ENCODE measurements at regions not wholly inside any gene's neighbourhood (a gene's known extent, or its start where the extent isn't known, plus 50 kb on each side); places are given as distances from the start of the nearest gene placed in this dataset.

GRCh38 chr9:28215536-28216299, 642.4 kb upstream of the C9orf72 start:
- H3K27me3 ChIP-seq (replicated peaks in 1 of 2; ENCODE audit: control insufficient read depth in 2 of 2, extremely low read depth in 1 of 2, insufficient read depth in 2 of 2, low read length in 1 of 2): no peaks in the 10 kb centered on the region
- no peaks in the 10 kb centered on the region for H3K36me3 ChIP-seq (ENCODE audit: control insufficient read depth in 2 of 2, extremely low read depth in 1 of 2, insufficient read depth in 1 of 2, low read length in 1 of 2)
- DNase-seq (no peak), ATAC-seq (replicated peaks in 1 of 4) (no peak)
- H3K4me1 Mint-ChIP-seq: no peaks in the 10 kb centered on the region
- CTCF ChIA-PET: no interaction called here
- no peaks in the 10 kb centered on the region for H3K9me3 ChIP-seq
- no peak overlapping the region for H3K4me3 ChIP-seq (ENCODE audit: control insufficient read depth in 1 of 2, extremely low read depth in 1 of 2, low read length in 1 of 2)
- peaks cover 0 to 4% (median 0%) of the 10 kb centered on the region in 3 donors for H3K9me3 Mint-ChIP-seq
- no peak overlapping the region for H3K27ac ChIP-seq (ENCODE audit: low read length)
- no CpG with 5 or more reads among the region's 5 CpGs for WGBS (ENCODE audit: insufficient coverage)
- no peaks in the 10 kb centered on the region for H3K4me1 ChIP-seq (ENCODE audit: control insufficient read depth in 1 of 2, extremely low read depth in 1 of 2, insufficient read depth in 2 of 2, low read length in 2 of 2)
- no peaks in the 10 kb centered on the region for H3K36me3 Mint-ChIP-seq
- H3K27me3 Mint-ChIP-seq: no peaks in the 10 kb centered on the region
- no peak overlapping the region for H3K27ac Mint-ChIP-seq
- H3K4me3 Mint-ChIP-seq: no peak overlapping the region
- POLR2A ChIA-PET: interaction anchor here in 1 of 2 donors (0.6 kb wide), 1 partner anchor 276 kb away, joined by 3 read pairs; no protein-coding TSS in a partner anchor

- Histone ChIP-seq H3K4me3 (ENCODE audit: control insufficient read depth in 1 of 2, extremely low read depth in 1 of 2, low read length in 1 of 2) (no peak overlapping the region), H3K4me1 (ENCODE audit: control insufficient read depth in 1 of 2, extremely low read depth in 1 of 2, insufficient read depth in 2 of 2, low read length in 2 of 2) (no peaks in the 10 kb centered on the region), H3K27me3 (replicated peaks in 1 of 2; ENCODE audit: control insufficient read depth in 2 of 2, extremely low read depth in 1 of 2, insufficient read depth in 2 of 2, low read length in 1 of 2) (no peaks in the 10 kb centered on the region), H3K27ac (ENCODE audit: low read length) (no peak overlapping the region), H3K36me3 (ENCODE audit: control insufficient read depth in 2 of 2, extremely low read depth in 1 of 2, insufficient read depth in 1 of 2, low read length in 1 of 2) (no peaks in the 10 kb centered on the region), H3K9me3 (no peaks in the 10 kb centered on the region)
- H3K27ac Mint-ChIP-seq: no peak overlapping the region
- ChIA-PET CTCF (no interaction called here), POLR2A (no interaction called here)
- no peaks in the 10 kb centered on the region for H3K27me3 Mint-ChIP-seq
- no CpG with 5 or more reads among the region's 1 CpG for WGBS (ENCODE audit: insufficient coverage)
- H3K9me3 Mint-ChIP-seq: peaks cover 5 to 16% (median 12%) of the 10 kb centered on the region in 3 donors
- no peak overlapping the region for H3K4me3 Mint-ChIP-seq
- H3K36me3 Mint-ChIP-seq: no peaks in the 10 kb centered on the region
- DNase-seq (no peak), ATAC-seq (replicated peaks in 1 of 4) (no peak)
- no peaks in the 10 kb centered on the region for H3K4me1 Mint-ChIP-seq
These were observed 659.4 kb upstream of the C9orf72 start for GRCh38 chr9:28232686-28233085.

- Mint-ChIP-seq H3K9me3 (peaks cover 10 to 28% (median 17%) of the 10 kb centered on the region in 3 donors), H3K27ac (no peak overlapping the region), H3K27me3 (no peaks in the 10 kb centered on the region), H3K4me3 (no peak overlapping the region), H3K36me3 (no peaks in the 10 kb centered on the region), H3K4me1 (no peaks in the 10 kb centered on the region)
- Histone ChIP-seq H3K36me3 (ENCODE audit: control insufficient read depth in 2 of 2, extremely low read depth in 1 of 2, insufficient read depth in 1 of 2, low read length in 1 of 2) (no peaks in the 10 kb centered on the region), H3K27me3 (replicated peaks in 1 of 2; ENCODE audit: control insufficient read depth in 2 of 2, extremely low read depth in 1 of 2, insufficient read depth in 2 of 2, low read length in 1 of 2) (no peaks in the 10 kb centered on the region), H3K9me3 (no peaks in the 10 kb centered on the region), H3K27ac (ENCODE audit: low read length) (no peak overlapping the region), H3K4me1 (ENCODE audit: control insufficient read depth in 1 of 2, extremely low read depth in 1 of 2, insufficient read depth in 2 of 2, low read length in 2 of 2) (no peaks in the 10 kb centered on the region), H3K4me3 (ENCODE audit: control insufficient read depth in 1 of 2, extremely low read depth in 1 of 2, low read length in 1 of 2) (no peak overlapping the region)
- POLR2A ChIA-PET: interaction anchor here in 1 of 2 donors (0.6 kb wide), 1 partner anchor 95 kb away, joined by 3 read pairs; no protein-coding TSS in a partner anchor
- ATAC-seq (replicated peaks in 1 of 4) (no peak), DNase-seq (no peak)
- 46% methylated on average over 4 of the region's 6 CpGs for WGBS (ENCODE audit: insufficient coverage)
- CTCF ChIA-PET: no interaction called here
These were observed 661.0 kb upstream of the C9orf72 start for GRCh38 chr9:28234133-28234893.

GRCh38 chr9:28234894-28235277, 661.6 kb upstream of the C9orf72 start:
- Histone ChIP-seq H3K27ac (ENCODE audit: low read length) (no peak overlapping the region), H3K27me3 (replicated peaks in 1 of 2; ENCODE audit: control insufficient read depth in 2 of 2, extremely low read depth in 1 of 2, insufficient read depth in 2 of 2, low read length in 1 of 2) (no peaks in the 10 kb centered on the region), H3K36me3 (ENCODE audit: control insufficient read depth in 2 of 2, extremely low read depth in 1 of 2, insufficient read depth in 1 of 2, low read length in 1 of 2) (no peaks in the 10 kb centered on the region), H3K4me1 (ENCODE audit: control insufficient read depth in 1 of 2, extremely low read depth in 1 of 2, insufficient read depth in 2 of 2, low read length in 2 of 2) (no peaks in the 10 kb centered on the region), H3K9me3 (no peaks in the 10 kb centered on the region), H3K4me3 (ENCODE audit: control insufficient read depth in 1 of 2, extremely low read depth in 1 of 2, low read length in 1 of 2) (no peak overlapping the region)
- Mint-ChIP-seq H3K9me3 (peaks cover 10 to 30% (median 17%) of the 10 kb centered on the region in 3 donors), H3K27me3 (no peaks in the 10 kb centered on the region), H3K4me3 (no peak overlapping the region), H3K4me1 (no peaks in the 10 kb centered on the region), H3K27ac (no peak overlapping the region), H3K36me3 (no peaks in the 10 kb centered on the region)
- WGBS (ENCODE audit: insufficient coverage): no CpG with 5 or more reads among the region's 1 CpG
- CTCF ChIA-PET: no interaction called here
- DNase-seq: no peak
- no peak for ATAC-seq (replicated peaks in 1 of 4)
- POLR2A ChIA-PET: no interaction called here

- WGBS (ENCODE audit: insufficient coverage): no CpG with 5 or more reads among the region's 2 CpGs
- Mint-ChIP-seq H3K27ac (no peak overlapping the region), H3K4me1 (no peaks in the 10 kb centered on the region), H3K27me3 (no peaks in the 10 kb centered on the region), H3K9me3 (peaks cover 4 to 11% (median 9%) of the 10 kb centered on the region in 3 donors), H3K36me3 (no peaks in the 10 kb centered on the region), H3K4me3 (no peak overlapping the region)
- Histone ChIP-seq H3K36me3 (ENCODE audit: control insufficient read depth in 2 of 2, extremely low read depth in 1 of 2, insufficient read depth in 1 of 2, low read length in 1 of 2) (no peaks in the 10 kb centered on the region), H3K4me1 (ENCODE audit: control insufficient read depth in 1 of 2, extremely low read depth in 1 of 2, insufficient read depth in 2 of 2, low read length in 2 of 2) (no peaks in the 10 kb centered on the region), H3K27ac (ENCODE audit: low read length) (no peak overlapping the region), H3K9me3 (no peaks in the 10 kb centered on the region), H3K4me3 (ENCODE audit: control insufficient read depth in 1 of 2, extremely low read depth in 1 of 2, low read length in 1 of 2) (no peak overlapping the region), H3K27me3 (replicated peaks in 1 of 2; ENCODE audit: control insufficient read depth in 2 of 2, extremely low read depth in 1 of 2, insufficient read depth in 2 of 2, low read length in 1 of 2) (no peaks in the 10 kb centered on the region)
- CTCF ChIA-PET: no interaction called here
- DNase-seq (no peak), ATAC-seq (replicated peaks in 1 of 4) (no peak)
- POLR2A ChIA-PET: no interaction called here
These were observed 676.1 kb upstream of the C9orf72 start for GRCh38 chr9:28249424-28249823.

- no peaks in the 10 kb centered on the region for H3K4me1 ChIP-seq (ENCODE audit: control insufficient read depth in 1 of 2, extremely low read depth in 1 of 2, insufficient read depth in 2 of 2, low read length in 2 of 2)
- no peak overlapping the region for H3K4me3 Mint-ChIP-seq
- CTCF ChIA-PET: no interaction called here
These were observed 681.9 kb upstream of the C9orf72 start for GRCh38 chr9:28255174-28255573.

More at GRCh38 chr9:28255174-28255573, 681.9 kb upstream of the C9orf72 start:
- H3K36me3 Mint-ChIP-seq: no peaks in the 10 kb centered on the region
- no CpG with 5 or more reads among the region's 3 CpGs for WGBS (ENCODE audit: insufficient coverage)
- H3K9me3 Mint-ChIP-seq: peaks cover 0 to 6% (median 4%) of the 10 kb centered on the region in 3 donors
- no peaks in the 10 kb centered on the region for H3K27me3 Mint-ChIP-seq
- Histone ChIP-seq H3K27ac (ENCODE audit: low read length) (no peak overlapping the region), H3K27me3 (replicated peaks in 1 of 2; ENCODE audit: control insufficient read depth in 2 of 2, extremely low read depth in 1 of 2, insufficient read depth in 2 of 2, low read length in 1 of 2) (no peaks in the 10 kb centered on the region), H3K36me3 (ENCODE audit: control insufficient read depth in 2 of 2, extremely low read depth in 1 of 2, insufficient read depth in 1 of 2, low read length in 1 of 2) (no peaks in the 10 kb centered on the region), H3K4me3 (ENCODE audit: control insufficient read depth in 1 of 2, extremely low read depth in 1 of 2, low read length in 1 of 2) (no peak overlapping the region), H3K9me3 (no peaks in the 10 kb centered on the region)
- DNase-seq: no peak
- no peaks in the 10 kb centered on the region for H3K4me1 Mint-ChIP-seq
- no peak overlapping the region for H3K27ac Mint-ChIP-seq
- no peak for ATAC-seq (replicated peaks in 1 of 4)
- POLR2A ChIA-PET: no interaction called here

Measured in T-cell (primary cell).